ENCODE measurements at regions not wholly inside any gene's neighbourhood (a gene's known extent, or its start where the extent isn't known, plus 50 kb on each side); places are given as distances from the start of the nearest gene placed in this dataset.
"Not testable (repeated sequence)": the region's sequence is repeated elsewhere in the genome, so short reads cannot be mapped to it uniquely, and the experiment has no call there.

DNA sequence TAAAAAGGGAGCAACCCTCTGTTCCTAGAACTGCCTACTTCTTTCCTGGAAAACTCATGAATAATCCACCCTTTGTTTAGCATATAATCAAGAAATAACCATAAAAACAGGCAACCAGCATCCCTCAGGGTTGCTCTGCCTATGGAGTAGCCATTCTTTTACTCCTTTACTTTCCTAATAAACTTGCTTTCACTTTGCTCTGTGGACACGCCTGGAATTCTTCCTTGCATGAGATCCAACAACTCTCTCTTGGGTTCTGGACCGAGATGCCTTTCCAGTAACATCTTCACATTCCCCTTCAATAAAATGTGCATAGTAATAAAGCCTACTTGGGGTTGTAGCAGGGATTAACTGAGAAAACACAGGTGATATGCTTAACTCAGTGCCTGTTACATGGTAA is 286.4 kb upstream of the AMIGO2 start:
- H3K27ac ChIP-seq (ENCODE audit: low read length) = no peak overlapping the region
- no peaks in the 10 kb centered on the region for H3K36me3 ChIP-seq (ENCODE audit: insufficient read depth, low read depth, low read length)
- H3K4me3 ChIP-seq (ENCODE audit: low read length) = no peak overlapping the region
- H3K9me3 ChIP-seq (ENCODE audit: insufficient read depth, low read depth, low read length) = no peaks in the 10 kb centered on the region
- no peak overlapping the region for H3K9ac ChIP-seq (ENCODE audit: low read depth, low read length)
- H3K4me1 ChIP-seq (ENCODE audit: insufficient read depth, low read length) = no peaks in the 10 kb centered on the region
- no peaks in the 10 kb centered on the region for H3K27me3 ChIP-seq (ENCODE audit: insufficient read depth, low read length)

DNA sequence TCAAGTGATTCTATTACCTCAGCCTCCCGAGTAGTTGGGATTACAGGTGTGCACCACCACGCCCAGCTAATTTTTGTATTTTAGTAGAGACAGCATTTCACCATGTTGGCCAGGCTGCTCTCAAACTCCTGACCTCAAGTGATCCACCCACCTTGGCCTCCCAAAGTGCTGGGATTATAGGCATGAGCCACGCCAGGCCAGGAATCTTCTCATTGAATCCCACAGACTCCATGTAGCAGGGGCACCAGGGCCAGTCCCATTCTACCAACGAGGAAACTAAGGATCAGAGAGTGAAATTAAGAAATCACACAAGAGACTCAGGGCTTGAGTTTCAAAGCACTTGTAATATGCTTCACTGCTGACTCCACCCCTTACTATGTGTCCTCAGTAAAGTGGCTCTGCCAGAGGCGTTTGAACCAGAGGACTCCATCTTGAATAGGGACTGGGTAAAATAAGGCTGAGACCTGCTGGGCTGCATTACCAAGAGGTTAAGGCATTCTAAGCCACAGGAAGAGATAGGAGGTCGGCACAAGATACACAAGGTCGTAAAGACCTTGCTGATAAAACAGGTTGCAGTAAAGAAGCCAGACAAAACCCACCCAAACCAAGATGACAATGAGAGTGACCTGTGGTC is 285.8 kb upstream of the AMIGO2 start:
- H3K27ac ChIP-seq (ENCODE audit: low read length); H3K9ac ChIP-seq (ENCODE audit: low read depth, low read length); H3K9me3 ChIP-seq (ENCODE audit: insufficient read depth, low read depth, low read length); H3K27me3 ChIP-seq (ENCODE audit: insufficient read depth, low read length); H3K36me3 ChIP-seq (ENCODE audit: insufficient read depth, low read depth, low read length); H3K4me1 ChIP-seq (ENCODE audit: insufficient read depth, low read length); H3K4me3 ChIP-seq (ENCODE audit: low read length): not testable (repeated sequence)

DNA sequence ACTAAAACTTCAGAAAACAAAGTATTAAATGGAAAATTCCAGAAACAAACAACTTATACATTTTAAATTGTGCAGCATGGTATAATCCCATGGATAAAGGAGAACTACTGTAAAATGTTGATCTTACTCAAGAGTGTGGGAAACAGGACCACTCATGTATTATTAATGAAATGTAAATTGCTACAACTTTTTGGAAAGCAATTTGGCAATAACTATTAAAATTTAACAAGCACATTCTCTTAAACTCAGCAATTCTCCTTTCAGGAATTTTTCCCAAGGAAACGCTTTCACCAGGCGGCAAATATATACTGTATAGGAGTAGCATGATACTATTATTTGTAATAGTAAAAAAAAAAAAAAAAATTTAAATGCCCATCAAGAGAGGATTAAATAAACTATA is 284.5 kb upstream of the AMIGO2 start:
- no peaks in the 10 kb centered on the region for H3K27me3 ChIP-seq (ENCODE audit: insufficient read depth, low read length)
- H3K27ac ChIP-seq (ENCODE audit: low read length) = no peak overlapping the region
- no peaks in the 10 kb centered on the region for H3K4me1 ChIP-seq (ENCODE audit: insufficient read depth, low read length)
- H3K9me3 ChIP-seq (ENCODE audit: insufficient read depth, low read depth, low read length) = 0 out of 2 replicates have a peak, but pooled peaks cover 3% of the 10 kb centered on the region
- no peaks in the 10 kb centered on the region for H3K36me3 ChIP-seq (ENCODE audit: insufficient read depth, low read depth, low read length)
- no peak overlapping the region for H3K4me3 ChIP-seq (ENCODE audit: low read length)
- no peak overlapping the region for H3K9ac ChIP-seq (ENCODE audit: low read depth, low read length)

DNA sequence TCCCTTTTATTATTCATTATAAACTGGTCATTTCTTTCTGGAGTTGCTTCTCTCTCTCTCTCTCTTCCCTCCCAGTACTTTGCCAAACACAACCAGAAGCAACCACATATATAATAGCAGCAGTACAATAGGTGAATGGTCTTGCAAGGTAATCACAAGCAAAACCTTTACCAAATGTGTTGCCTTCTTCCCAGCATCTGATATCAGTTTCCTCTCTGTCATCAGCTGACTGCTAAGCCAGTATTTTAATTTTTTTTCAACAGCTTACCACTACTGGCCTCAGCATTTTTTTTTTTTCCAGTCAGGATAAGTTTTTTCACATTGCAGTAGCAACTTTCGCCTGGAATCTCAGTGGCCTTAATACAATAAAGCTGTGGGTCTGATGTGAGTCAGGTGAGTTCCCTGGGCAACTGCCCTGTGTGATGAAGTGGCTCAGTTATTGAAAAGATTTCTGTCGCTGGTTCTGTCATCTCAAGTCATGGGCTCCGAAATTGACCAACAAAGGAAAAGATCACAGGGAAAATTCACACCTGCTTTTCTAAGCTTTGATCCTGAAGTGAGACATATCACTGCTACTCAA is 282.5 kb upstream of the AMIGO2 start:
- no peak overlapping the region for H3K9ac ChIP-seq (ENCODE audit: low read depth, low read length)

DNA sequence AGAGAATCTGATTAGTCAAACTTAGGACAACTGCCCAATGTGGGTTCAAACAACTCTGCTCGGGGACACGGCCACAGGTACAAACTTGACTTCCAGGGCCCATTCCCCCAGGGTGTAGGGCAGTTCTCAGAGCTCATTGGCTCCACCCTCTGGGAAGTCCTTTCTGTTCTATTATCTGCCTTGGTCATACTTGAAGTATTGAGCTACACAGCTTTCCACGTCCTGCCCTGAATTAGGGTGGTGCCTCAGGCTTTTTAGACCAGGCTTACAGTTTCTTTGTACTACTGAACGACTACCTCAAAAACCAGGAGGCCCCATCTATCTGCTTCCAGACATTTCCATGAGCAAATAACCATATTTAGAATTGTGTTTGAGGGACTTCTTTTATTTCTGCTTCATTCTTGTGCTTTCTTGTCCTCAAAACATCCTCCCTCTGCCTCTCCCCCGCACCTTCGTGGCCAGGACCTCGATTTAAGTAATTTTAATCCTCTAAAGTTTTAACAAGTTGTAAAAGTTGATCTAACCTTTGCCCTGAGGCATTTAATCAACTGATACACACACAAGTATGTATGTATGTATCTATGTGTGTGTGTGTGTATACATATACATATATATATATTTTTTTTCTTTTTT is 281.7 kb upstream of the AMIGO2 start:
- H3K36me3 ChIP-seq (ENCODE audit: insufficient read depth, low read depth, low read length) = no peaks in the 10 kb centered on the region
- H3K4me1 ChIP-seq (ENCODE audit: insufficient read depth, low read length) = no peaks in the 10 kb centered on the region
- H3K27me3 ChIP-seq (ENCODE audit: insufficient read depth, low read length) = no peaks in the 10 kb centered on the region
- 0 out of 2 replicates have a peak, but pooled peaks cover 4% of the 10 kb centered on the region for H3K9me3 ChIP-seq (ENCODE audit: insufficient read depth, low read depth, low read length)
- H3K4me3 ChIP-seq (ENCODE audit: low read length) = no peak overlapping the region
- H3K9ac ChIP-seq (ENCODE audit: low read depth, low read length) = no peak overlapping the region
- no peak overlapping the region for H3K27ac ChIP-seq (ENCODE audit: low read length)

More for the DNA sequence above, 282.5 kb upstream of the AMIGO2 start:
- Histone ChIP-seq H3K9me3 (ENCODE audit: insufficient read depth, low read depth, low read length) (0 out of 2 replicates have a peak, but pooled peaks cover 4% of the 10 kb centered on the region), H3K27ac (ENCODE audit: low read length) (no peak overlapping the region), H3K4me1 (ENCODE audit: insufficient read depth, low read length) (no peaks in the 10 kb centered on the region), H3K27me3 (ENCODE audit: insufficient read depth, low read length) (no peaks in the 10 kb centered on the region), H3K36me3 (ENCODE audit: insufficient read depth, low read depth, low read length) (no peaks in the 10 kb centered on the region), H3K4me3 (ENCODE audit: low read length) (no peak overlapping the region)

DNA sequence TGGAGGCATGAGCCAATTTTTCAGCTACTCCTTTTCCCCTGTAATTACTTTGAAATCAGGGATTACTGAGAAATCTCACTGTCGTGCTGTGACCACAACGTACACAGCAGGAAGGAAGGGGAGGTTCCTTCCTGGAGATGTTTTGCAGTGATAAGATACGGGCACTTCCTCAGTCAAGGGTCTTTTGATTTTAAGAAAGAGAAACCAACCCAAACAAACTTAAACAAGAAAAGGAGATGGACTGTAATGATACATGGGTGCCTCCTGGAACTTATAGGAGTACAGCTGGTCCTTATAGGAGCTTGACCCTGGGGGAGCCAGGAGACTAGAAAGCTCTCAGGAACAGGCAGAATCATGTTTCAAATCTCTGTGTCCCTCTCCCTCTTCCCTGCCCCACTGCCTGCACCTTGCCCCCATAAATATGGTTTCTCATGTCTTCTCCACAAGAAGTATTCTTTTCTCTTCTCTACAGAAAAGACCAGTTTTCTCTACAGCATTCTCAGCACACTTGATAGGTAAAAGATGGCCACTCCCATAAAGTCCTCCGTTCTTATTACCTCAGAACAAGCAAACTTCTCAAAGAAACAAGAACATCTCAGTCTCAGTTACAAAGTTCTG is 281.1 kb upstream of the AMIGO2 start:
- no peaks in the 10 kb centered on the region for H3K36me3 ChIP-seq (ENCODE audit: insufficient read depth, low read depth, low read length)
- no peaks in the 10 kb centered on the region for H3K4me1 ChIP-seq (ENCODE audit: insufficient read depth, low read length)
- H3K27ac ChIP-seq (ENCODE audit: low read length) = no peak overlapping the region
- no peaks in the 10 kb centered on the region for H3K27me3 ChIP-seq (ENCODE audit: insufficient read depth, low read length)
- no peak overlapping the region for H3K9ac ChIP-seq (ENCODE audit: low read depth, low read length)
- 0 out of 2 replicates have a peak, but pooled peaks cover 4% of the 10 kb centered on the region for H3K9me3 ChIP-seq (ENCODE audit: insufficient read depth, low read depth, low read length)
- no peak overlapping the region for H3K4me3 ChIP-seq (ENCODE audit: low read length)

DNA sequence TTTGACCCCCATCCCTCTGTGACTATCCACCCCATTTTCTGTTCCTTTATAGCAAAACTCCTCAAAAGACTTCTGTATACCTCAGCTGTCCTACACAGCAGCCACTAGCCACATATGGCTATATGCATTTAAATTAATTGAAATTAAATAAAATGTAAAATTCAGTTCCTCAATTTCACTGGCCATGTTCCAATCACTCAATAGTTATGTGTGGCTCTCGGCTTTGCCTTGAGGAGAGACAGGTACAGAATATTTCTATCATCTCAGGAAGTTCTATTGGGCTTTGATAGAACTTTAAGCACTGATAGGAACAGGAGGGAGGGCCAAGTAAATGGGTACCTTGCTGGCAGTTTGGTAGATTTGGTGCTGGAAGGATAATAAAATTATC is 280.3 kb upstream of the AMIGO2 start:
- Histone ChIP-seq H3K27ac (ENCODE audit: low read length) (no peak overlapping the region), H3K36me3 (ENCODE audit: insufficient read depth, low read depth, low read length) (no peaks in the 10 kb centered on the region), H3K4me3 (ENCODE audit: low read length) (no peak overlapping the region), H3K27me3 (ENCODE audit: insufficient read depth, low read length) (no peaks in the 10 kb centered on the region), H3K9ac (ENCODE audit: low read depth, low read length) (no peak overlapping the region), H3K9me3 (ENCODE audit: insufficient read depth, low read depth, low read length) (0 out of 2 replicates have a peak, but pooled peaks cover 4% of the 10 kb centered on the region), H3K4me1 (ENCODE audit: insufficient read depth, low read length) (no peaks in the 10 kb centered on the region)

DNA sequence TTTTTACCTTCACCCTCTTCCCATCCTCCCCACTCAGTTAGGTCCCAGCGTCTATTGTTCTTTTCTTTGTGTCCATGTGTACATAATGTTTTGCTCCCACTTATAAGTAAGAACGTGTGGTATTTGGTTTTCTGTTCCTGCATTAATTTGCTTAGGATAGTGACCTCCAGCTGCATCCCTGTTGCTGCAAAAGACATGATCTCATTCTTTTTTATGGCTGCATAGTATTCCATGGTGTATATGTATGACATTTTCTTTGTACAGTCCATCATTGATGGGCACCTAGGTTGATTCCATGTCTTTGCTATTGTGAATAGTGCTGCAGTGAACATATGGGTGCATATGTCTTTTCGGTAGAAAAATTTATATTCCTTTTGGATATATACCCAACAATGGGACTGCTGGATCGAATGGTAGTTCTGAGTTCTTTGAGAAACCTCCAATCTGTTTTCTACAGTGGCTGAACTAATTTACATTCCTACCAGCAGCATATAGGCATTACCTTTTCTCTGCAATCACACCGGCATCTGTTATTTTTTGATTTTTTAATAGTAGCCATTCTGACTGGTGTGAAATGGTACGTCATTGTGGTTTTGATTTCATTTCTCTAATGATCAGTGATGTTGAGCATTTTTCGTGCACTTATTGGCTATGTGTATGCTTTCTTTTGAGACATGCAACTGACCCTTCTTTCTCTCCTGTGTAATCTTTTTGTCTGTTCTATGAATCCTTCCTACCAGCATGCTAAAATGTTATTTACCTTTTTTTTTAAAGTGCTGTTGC is 279.7 kb upstream of the AMIGO2 start:
- H3K9ac ChIP-seq (ENCODE audit: low read depth, low read length) = no peak overlapping the region

DNA sequence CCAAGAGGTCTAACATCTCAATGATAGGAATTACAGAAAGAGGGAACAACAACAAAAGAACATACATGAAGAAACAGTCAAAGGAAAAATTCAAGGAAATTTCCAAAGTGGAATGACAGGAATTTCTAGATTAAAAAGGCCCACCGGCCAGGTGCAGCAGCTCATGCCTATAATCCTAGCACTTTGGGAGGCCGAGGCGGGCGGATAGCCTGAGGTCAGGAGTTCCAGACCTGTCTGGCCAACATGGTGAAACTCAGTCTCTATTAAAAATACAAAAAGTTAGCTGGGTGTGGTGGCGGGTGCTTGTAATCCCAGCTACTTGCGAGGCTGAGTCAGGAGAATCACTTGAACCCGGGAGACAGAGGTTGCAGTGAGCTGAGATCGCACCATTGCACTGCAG is 277.2 kb upstream of the AMIGO2 start:
- not testable (repeated sequence) for H3K36me3 ChIP-seq (ENCODE audit: insufficient read depth, low read depth, low read length); H3K27ac ChIP-seq (ENCODE audit: low read length); H3K4me1 ChIP-seq (ENCODE audit: insufficient read depth, low read length); H3K9ac ChIP-seq (ENCODE audit: low read depth, low read length); H3K9me3 ChIP-seq (ENCODE audit: insufficient read depth, low read depth, low read length); H3K27me3 ChIP-seq (ENCODE audit: insufficient read depth, low read length); H3K4me3 ChIP-seq (ENCODE audit: low read length)

More for the DNA sequence above, 279.7 kb upstream of the AMIGO2 start:
- Histone ChIP-seq H3K27ac (ENCODE audit: low read length) (no peak overlapping the region), H3K9me3 (ENCODE audit: insufficient read depth, low read depth, low read length) (0 out of 2 replicates have a peak, but pooled peaks cover 4% of the 10 kb centered on the region), H3K27me3 (ENCODE audit: insufficient read depth, low read length) (no peaks in the 10 kb centered on the region), H3K4me3 (ENCODE audit: low read length) (no peak overlapping the region), H3K4me1 (ENCODE audit: insufficient read depth, low read length) (no peaks in the 10 kb centered on the region), H3K36me3 (ENCODE audit: insufficient read depth, low read depth, low read length) (no peaks in the 10 kb centered on the region)

DNA sequence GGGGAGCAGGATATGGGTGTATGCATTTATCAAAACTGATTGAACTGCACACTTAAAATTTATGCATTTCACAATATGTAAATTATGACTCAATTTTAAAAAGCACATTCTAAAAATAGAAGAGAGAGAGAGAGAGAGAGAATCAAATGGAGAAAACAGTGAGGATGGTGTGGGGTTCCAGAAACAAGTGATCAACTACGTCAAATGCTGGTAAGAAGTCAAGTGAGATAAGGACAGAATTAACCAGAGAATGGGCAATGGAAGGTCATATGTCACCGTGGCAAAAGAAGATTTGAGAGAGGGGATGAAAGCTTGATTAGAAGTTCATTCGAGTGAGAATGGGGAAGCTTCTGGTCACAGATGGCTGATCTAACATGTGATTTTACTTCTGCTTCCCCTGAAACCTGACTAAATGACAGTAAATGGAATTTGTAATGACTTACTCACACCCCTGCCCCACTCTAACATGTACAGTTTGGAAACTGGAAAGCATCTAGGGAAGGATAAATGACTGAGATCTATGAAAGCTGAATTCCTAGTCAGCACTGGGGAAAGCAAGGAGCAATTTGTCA is 276.5 kb upstream of the AMIGO2 start:
- no peak overlapping the region for H3K27ac ChIP-seq (ENCODE audit: low read length)
- H3K4me1 ChIP-seq (ENCODE audit: insufficient read depth, low read length) = no peaks in the 10 kb centered on the region
- no peak overlapping the region for H3K9ac ChIP-seq (ENCODE audit: low read depth, low read length)
- H3K36me3 ChIP-seq (ENCODE audit: insufficient read depth, low read depth, low read length) = no peaks in the 10 kb centered on the region
- H3K4me3 ChIP-seq (ENCODE audit: low read length) = no peak overlapping the region
- no peaks in the 10 kb centered on the region for H3K27me3 ChIP-seq (ENCODE audit: insufficient read depth, low read length)
- H3K9me3 ChIP-seq (ENCODE audit: insufficient read depth, low read depth, low read length) = 0 out of 2 replicates have a peak, but pooled peaks cover 4% of the 10 kb centered on the region

DNA sequence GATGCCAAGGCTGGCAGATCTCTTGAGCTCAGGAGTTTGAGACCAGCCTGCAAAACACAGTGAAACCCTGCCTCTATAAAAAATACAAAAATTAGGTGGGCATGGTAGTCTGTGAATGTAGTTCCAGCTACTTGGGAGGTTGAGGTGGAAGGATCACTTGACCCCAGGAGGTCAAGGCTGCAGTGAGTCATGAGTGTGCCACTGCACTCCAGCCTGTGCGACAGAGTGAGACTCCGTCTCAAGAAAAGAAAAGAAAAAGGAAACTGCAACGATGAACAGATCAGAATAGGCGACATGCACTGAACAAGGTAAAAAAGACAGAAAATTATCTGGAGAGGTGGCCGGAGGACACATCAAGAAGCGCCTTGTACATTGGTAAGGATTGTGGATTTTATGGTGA is 273.7 kb upstream of the AMIGO2 start:
- Histone ChIP-seq H3K4me1 (ENCODE audit: insufficient read depth, low read length) (no peaks in the 10 kb centered on the region), H3K9me3 (ENCODE audit: insufficient read depth, low read depth, low read length) (no peaks in the 10 kb centered on the region), H3K36me3 (ENCODE audit: insufficient read depth, low read depth, low read length) (no peaks in the 10 kb centered on the region), H3K27me3 (ENCODE audit: insufficient read depth, low read length) (no peaks in the 10 kb centered on the region), H3K27ac (ENCODE audit: low read length) (no peak overlapping the region), H3K4me3 (ENCODE audit: low read length) (no peak overlapping the region), H3K9ac (ENCODE audit: low read depth, low read length) (no peak overlapping the region)
